ENCODE measurements at regions not wholly inside any gene's neighbourhood (a gene's known extent, or its start where the extent isn't known, plus 50 kb on each side); places are given as distances from the start of the nearest gene placed in this dataset.

DNA sequence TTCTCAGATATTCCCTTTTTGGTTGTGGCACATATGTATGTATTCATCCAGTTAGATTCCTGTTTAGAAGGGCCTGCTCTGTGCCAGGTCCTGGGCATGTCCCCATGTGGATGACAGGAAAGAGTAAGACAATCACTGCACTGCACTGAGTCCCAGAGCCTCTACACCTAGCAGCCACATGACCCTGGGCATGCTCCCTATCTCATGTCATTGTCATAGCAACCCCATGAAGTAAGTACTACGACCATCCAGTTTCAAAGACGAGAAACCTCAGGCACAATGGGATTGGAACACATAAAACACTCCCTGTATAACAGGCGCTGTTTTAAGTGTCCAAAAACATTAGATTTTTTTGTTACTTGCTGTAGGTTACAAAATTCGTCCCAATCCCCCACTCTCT lies 594.4 kb downstream of the UQCRFS1 start:
- TF ChIP-seq YY1 (IDR thresholded peaks at IDR 0.05; ENCODE audit: insufficient read depth, insufficient read length) (no peak), ZNF274 (IDR thresholded peaks at IDR 0.05; ENCODE audit: low read depth, low read length) (no peak)

All from NT2/D1 (cell line).